ENCODE measurements at regions not wholly inside any gene's neighbourhood (a gene's known extent, or its start where the extent isn't known, plus 50 kb on each side); places are given as distances from the start of the nearest gene placed in this dataset.

DNA sequence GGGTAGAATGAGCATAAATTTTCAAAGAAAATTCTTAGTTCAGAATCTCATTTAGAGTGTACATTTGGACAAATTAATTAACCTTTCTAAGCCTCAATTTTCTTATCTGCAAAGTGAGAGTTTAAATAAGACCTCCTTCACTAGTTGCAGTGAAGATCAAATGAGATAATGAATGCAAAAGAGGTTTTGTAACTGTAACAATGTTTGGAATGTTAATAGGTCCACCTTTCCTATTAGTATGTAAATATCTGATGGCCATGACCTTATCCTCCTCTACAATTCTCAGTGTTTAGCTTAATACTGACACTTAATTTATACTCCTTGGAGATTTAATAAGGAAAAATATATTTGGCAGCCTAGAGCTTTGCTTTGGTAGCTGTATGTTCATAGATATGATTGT is 138.8 kb downstream of the GABRG1 start:
- in situ Hi-C loops (cut with HindIII; ENCODE audit: extremely low pct_ligation_motif_present, low pct_unique_long_range_greater_than_20kb): no loop called here
- H2AFZ ChIP-seq (ENCODE audit: low read length): no peak overlapping the region
- ChIA-PET CTCF (ENCODE audit: low intra/inter-chr PET ratio, low total read pairs) (no interaction called here), POLR2A (no interaction called here)
- DNase-seq (ENCODE audit: low spot score): no peak
- no peak for TF ChIP-seq PRMT3 (CRISPR knock-in tag; IDR thresholded peaks at IDR 0.05; ENCODE audit: borderline replicate concordance, low read depth)
- no peak for TF ChIP-seq ZMAT3 (CRISPR knock-in tag; conservative IDR thresholded peaks at IDR 0.05)
- no peak for TF ChIP-seq SNAPC5 (CRISPR knock-in tag; IDR thresholded peaks at IDR 0.05; ENCODE audit: borderline replicate concordance)
- no peak for TF ChIP-seq ZNF260 (CRISPR knock-in tag; IDR thresholded peaks at IDR 0.05; ENCODE audit: borderline replicate concordance, low read depth)
- H3K9me3 ChIP-seq (ENCODE audit: low read length): no peaks in the 10 kb centered on the region
- H4K20me1 ChIP-seq (ENCODE audit: insufficient read depth, low read length): no peaks in the 10 kb centered on the region
- H3K4me3 ChIP-seq (replicated peaks in 1 of 3; ENCODE audit: insufficient read depth in 1 of 3, low read depth in 2 of 3, low read length in 3 of 3): no peak overlapping the region
- no TSS peak for BruUV-seq (replicated peaks)
- intact Hi-C loops (cut with micrococcal nuclease; ENCODE audit: unreplicated experiment): no loop called here
- H3K27ac ChIP-seq (ENCODE audit: extremely low read length, insufficient read depth, low read length): no peak overlapping the region
- H3K4me1 ChIP-seq (ENCODE audit: insufficient read depth, low read length): no peaks in the 10 kb centered on the region
- H3K27me3 ChIP-seq (ENCODE audit: control insufficient read depth in 1 of 2, insufficient read depth in 2 of 2, low read length in 2 of 2): no peaks in the 10 kb centered on the region
- ATAC-seq: no peak
- H3K4me2 ChIP-seq (ENCODE audit: low read depth, low read length): no peak overlapping the region
- H3K9ac ChIP-seq (ENCODE audit: insufficient read depth, low read depth, low read length): no peak overlapping the region
- no peaks in the 10 kb centered on the region for H3K79me2 ChIP-seq (ENCODE audit: insufficient read depth, low read length)
- H3K36me3 ChIP-seq (replicated peaks in 1 of 2; ENCODE audit: control insufficient read depth in 1 of 2, insufficient read depth in 2 of 2, low read length in 2 of 2): no peaks in the 10 kb centered on the region
- no peak for FAIRE-seq

DNA sequence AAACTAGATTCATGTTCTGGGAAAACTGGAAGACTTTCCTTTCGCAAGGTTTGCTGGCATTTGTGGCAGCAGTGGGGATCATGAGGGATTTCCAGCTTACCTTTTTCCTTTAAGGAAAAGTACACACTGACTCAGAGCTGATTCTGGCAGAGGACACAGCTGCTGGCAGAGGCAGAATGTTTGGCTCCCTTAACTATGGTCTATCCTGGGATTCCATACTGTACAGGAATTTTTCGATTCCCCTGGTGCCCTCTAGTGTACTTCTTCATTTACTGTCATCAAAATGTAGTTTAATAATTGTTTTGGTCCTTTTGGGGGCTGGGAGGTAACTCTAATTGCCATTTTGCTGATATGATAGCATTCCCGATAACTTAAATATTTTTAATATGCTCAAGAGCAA is 152.7 kb downstream of the GABRG1 start:
- intact Hi-C loops (cut with micrococcal nuclease; ENCODE audit: unreplicated experiment): no loop called here
- Histone ChIP-seq H3K9me3 (ENCODE audit: low read length) (peaks cover 17% of the 10 kb centered on the region), H3K9ac (ENCODE audit: insufficient read depth, low read depth, low read length) (no peak overlapping the region), H3K4me2 (ENCODE audit: low read depth, low read length) (no peak overlapping the region), H3K27me3 (ENCODE audit: control insufficient read depth in 1 of 2, insufficient read depth in 2 of 2, low read length in 2 of 2) (no peaks in the 10 kb centered on the region), H2AFZ (ENCODE audit: low read length) (no peak overlapping the region), H3K4me1 (ENCODE audit: insufficient read depth, low read length) (no peaks in the 10 kb centered on the region), H3K4me3 (replicated peaks in 1 of 3; ENCODE audit: insufficient read depth in 1 of 3, low read depth in 2 of 3, low read length in 3 of 3) (no peak overlapping the region), H3K36me3 (replicated peaks in 1 of 2; ENCODE audit: control insufficient read depth in 1 of 2, insufficient read depth in 2 of 2, low read length in 2 of 2) (no peaks in the 10 kb centered on the region), H4K20me1 (ENCODE audit: insufficient read depth, low read length) (no peaks in the 10 kb centered on the region), H3K79me2 (ENCODE audit: insufficient read depth, low read length) (no peaks in the 10 kb centered on the region), H3K27ac (ENCODE audit: extremely low read length, insufficient read depth, low read length) (no peak overlapping the region)
- FAIRE-seq (no peak), ATAC-seq (no peak), DNase-seq (ENCODE audit: low spot score) (no peak)
- in situ Hi-C loops (cut with HindIII; ENCODE audit: extremely low pct_ligation_motif_present, low pct_unique_long_range_greater_than_20kb): no loop called here
- CTCF ChIA-PET (ENCODE audit: low intra/inter-chr PET ratio, low total read pairs): no interaction called here
- WGBS (ENCODE audit: low lambda C conversion rate): 33% methylated on average over 3 of the region's 3 CpGs
- POLR2A ChIA-PET: no interaction called here
- BruUV-seq (replicated peaks): no TSS peak
- TF ChIP-seq PBX2 (CRISPR knock-in tag; IDR thresholded peaks at IDR 0.05): no peak
- no peak for TF ChIP-seq ZNF552 (CRISPR knock-in tag; IDR thresholded peaks at IDR 0.05; ENCODE audit: borderline replicate concordance)
- no peak for TF ChIP-seq STAG1 (CRISPR knock-in tag; IDR thresholded peaks at IDR 0.05)
- TF ChIP-seq ATF1 (CRISPR knock-in tag; IDR thresholded peaks at IDR 0.05): no peak
- no peak for TF ChIP-seq KMT2B (CRISPR knock-in tag; IDR thresholded peaks at IDR 0.05)
- TF ChIP-seq CHD4 (IDR thresholded peaks at IDR 0.05; ENCODE audit: borderline replicate concordance, low read length): no peak
- TF ChIP-seq ZNF7 (CRISPR knock-in tag; IDR thresholded peaks at IDR 0.05): no peak
- TF ChIP-seq, protein P1, sequence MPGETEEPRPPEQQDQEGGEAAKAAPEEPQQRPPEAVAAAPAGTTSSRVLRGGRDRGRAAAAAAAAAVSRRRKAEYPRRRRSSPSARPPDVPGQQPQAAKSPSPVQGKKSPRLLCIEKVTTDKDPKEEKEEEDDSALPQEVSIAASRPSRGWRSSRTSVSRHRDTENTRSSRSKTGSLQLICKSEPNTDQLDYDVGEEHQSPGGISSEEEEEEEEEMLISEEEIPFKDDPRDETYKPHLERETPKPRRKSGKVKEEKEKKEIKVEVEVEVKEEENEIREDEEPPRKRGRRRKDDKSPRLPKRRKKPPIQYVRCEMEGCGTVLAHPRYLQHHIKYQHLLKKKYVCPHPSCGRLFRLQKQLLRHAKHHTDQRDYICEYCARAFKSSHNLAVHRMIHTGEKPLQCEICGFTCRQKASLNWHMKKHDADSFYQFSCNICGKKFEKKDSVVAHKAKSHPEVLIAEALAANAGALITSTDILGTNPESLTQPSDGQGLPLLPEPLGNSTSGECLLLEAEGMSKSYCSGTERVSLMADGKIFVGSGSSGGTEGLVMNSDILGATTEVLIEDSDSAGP (CRISPR knock-in tag; IDR thresholded peaks at IDR 0.05; ENCODE audit: borderline replicate concordance): no peak
- TF ChIP-seq RAD51 (IDR thresholded peaks at IDR 0.05; ENCODE audit: borderline replicate concordance): no peak
- TF ChIP-seq SOX5 (CRISPR knock-in tag; IDR thresholded peaks at IDR 0.05; ENCODE audit: borderline replicate concordance): no peak
- no peak for TF ChIP-seq ZFAT (CRISPR knock-in tag; conservative IDR thresholded peaks at IDR 0.05)
- TF ChIP-seq EP300 (IDR thresholded peaks at IDR 0.05; ENCODE audit: low read depth in 2 of 2, low read length in 2 of 2): no peak
- no peak for TF ChIP-seq EP300 (CRISPR knock-in tag; IDR thresholded peaks at IDR 0.05; ENCODE audit: borderline replicate concordance)

Data from HepG2 (cell line).